K562 (cell line): ENCODE measurements at regions not wholly inside any gene's neighbourhood (a gene's known extent, or its start where the extent isn't known, plus 50 kb on each side); places are given as distances from the start of the nearest gene placed in this dataset.

Source experiments
- ATAC-seq: fragments of 200-7000 bp; cut with Tn5 transposase; 3 replicates; pipeline ENCODE4 v1.9.1; 2020; ENCODE audit warnings: moderate library complexity
- BruUV-seq: library from RNA; stranded (reverse); fragments of 400-500 nt; replicated peaks from 2 replicates; lab custom pipeline; 2021; lab: Mats Ljungman, UMichigan
- CTCF ChIA-PET: fragments of 300-600 bp; formaldehyde crosslinking; extraction: SDS; loops from one replicate; lab custom pipeline; 2021; ENCODE audit warnings: low intra/inter-chr PET ratio; lab: Yijun Ruan, JAX
- POLR2A ChIA-PET: fragments of 300-600, 350-650 bp; sonication (Branson Sonifier 250); formaldehyde crosslinking; extraction: SDS; loops from one replicate; lab custom pipeline; 2021; ENCODE audit warnings: antibody characterized with exemption, inconsistent platforms; lab: Yijun Ruan, JAX
- DNase-seq, 4 experiments: peaks; one replicate each; pipeline versions ENCODE4 v3.0.0 to v3.0.0-alpha.2; 2011 to 2018; ENCODE audit warnings: low spot score in 3 of 4, mixed read lengths in 3 of 4; ENCODE audit errors: extremely low read depth in 1 of 4
- FAIRE-seq: peaks from 2 replicates; lab custom pipeline; 2011; peaks lifted over from hg19 to GRCh38; lab: Jason Lieb, UNC
- H2AFZ ChIP-seq: 2 replicates; pipeline ENCODE4 v1.6.0; 2011; ENCODE audit warnings: low read depth, low read length, control low read depth, inconsistent platforms
- H3K27ac ChIP-seq: fragments of 200-600 bp; 3 replicates; pipeline ENCODE4 v1.8.0; 2011; ENCODE audit warnings: low read depth, mild to moderate bottlenecking, control low read depth, inconsistent platforms, low read length, moderate library complexity, mixed read lengths; ENCODE audit errors: extremely low read depth
- H3K27me3 ChIP-seq, 2 experiments: fragments of 300-600 bp in 1 of 2; 2 replicates in 1 of 2; 3 replicates in 1 of 2; pipeline versions ENCODE4 v1.6.0 to v1.8.0; 2011; ENCODE audit warnings: inconsistent platforms in 2 of 2, low read length in 2 of 2, mild to moderate bottlenecking in 1 of 2, mixed read lengths in 1 of 2, moderate library complexity in 1 of 2; ENCODE audit not compliant: control insufficient read depth in 2 of 2, insufficient read depth in 2 of 2
- H3K36me3 ChIP-seq: fragments of 300-600 bp; 3 replicates; pipeline ENCODE4 v1.8.0; 2011; ENCODE audit warnings: mild to moderate bottlenecking, low read length, inconsistent platforms; ENCODE audit not compliant: control insufficient read depth, insufficient read depth
- H3K4me1 ChIP-seq, 2 experiments: fragments of 200-600 bp in 1 of 2; replicated peaks in 1 of 2; 2 replicates in 1 of 2; 3 replicates in 1 of 2; pipeline versions ENCODE4 v1.5.1 to v1.8.0; 2011; ENCODE audit warnings: inconsistent platforms in 2 of 2, low read length in 2 of 2, mild to moderate bottlenecking in 1 of 2, mixed read lengths in 1 of 2, moderate library complexity in 1 of 2; ENCODE audit not compliant: control insufficient read depth in 2 of 2, insufficient read depth in 2 of 2
- H3K4me2 ChIP-seq: 2 replicates; pipeline ENCODE4 v1.6.1; 2011; ENCODE audit warnings: low read length, control low read depth, inconsistent platforms, mixed read lengths; ENCODE audit not compliant: insufficient read depth
- H3K4me3 ChIP-seq: fragments of 200-600 bp; sonication (generic), shearing (Covaris generic); 2 replicates; pipeline ENCODE4 v1.5.1; 2016; ENCODE audit warnings: control low read depth, inconsistent platforms
- H3K79me2 ChIP-seq: fragments of 200-600 bp; 3 replicates; pipeline ENCODE4 v1.8.0; 2011; ENCODE audit warnings: low read length, inconsistent platforms; ENCODE audit not compliant: control insufficient read depth, insufficient read depth
- H3K9ac ChIP-seq, 2 experiments: 2 replicates each; pipeline versions ENCODE4 v1.6.0 to v1.6.1; 2011; ENCODE audit warnings: low read depth in 2 of 2, low read length in 2 of 2, control low read depth in 1 of 2, inconsistent platforms in 1 of 2, mild to moderate bottlenecking in 1 of 2, mixed read lengths in 1 of 2; ENCODE audit not compliant: insufficient read depth in 1 of 2
- H3K9me1 ChIP-seq: one replicate; pipeline ENCODE4 v1.6.0; 2011; ENCODE audit warnings: inconsistent platforms, mild to moderate bottlenecking, low read length, moderate library complexity; ENCODE audit not compliant: control insufficient read depth, insufficient read depth
- H3K9me3 ChIP-seq: replicated peaks from 2 replicates; pipeline ENCODE4 v1.5.1; 2011; ENCODE audit warnings: low read depth, low read length, inconsistent platforms; ENCODE audit not compliant: control insufficient read depth, insufficient read depth
- H4K20me1 ChIP-seq: replicated peaks from 2 replicates; pipeline ENCODE4 v1.6.1; 2011; ENCODE audit warnings: low read length, inconsistent platforms, mixed read lengths; ENCODE audit not compliant: control insufficient read depth, insufficient read depth
- MGA ChIP-seq: fragments of 450-650 bp; IDR thresholded peaks from 2 replicates; pipeline ENCODE4 v1.6.1; 2016; ENCODE audit warnings: mild to moderate bottlenecking, moderate library complexity
- MTF1 ChIP-seq: fragments of 250-450 bp; sonication (Bioruptor Pico); IDR thresholded peaks from 2 replicates; pipeline ENCODE4 v1.9.0; 2021; ENCODE audit warnings: moderate library complexity, mild to moderate bottlenecking, inconsistent platforms, borderline replicate concordance
- ZFP30 ChIP-seq: fragments of 250-450 bp; sonication (Bioruptor Pico); IDR thresholded peaks from 2 replicates; pipeline ENCODE4 v1.8.0; 2022; ENCODE audit warnings: moderate library complexity, mild to moderate bottlenecking, inconsistent platforms, borderline replicate concordance
- ZNF224 ChIP-seq: sonication (generic); formaldehyde crosslinking; IDR thresholded peaks from 2 replicates; pipeline ENCODE4 v1.8.0; 2022; ENCODE audit warnings: mild to moderate bottlenecking, missing genetic modification reagents
- ZNF232 ChIP-seq: sonication (generic); formaldehyde crosslinking; IDR thresholded peaks from 2 replicates; pipeline ENCODE4 v1.8.0; 2022; ENCODE audit warnings: mild to moderate bottlenecking, missing genetic modification reagents
- ZNF263 ChIP-seq: sonication (generic); formaldehyde crosslinking; IDR thresholded peaks from 2 replicates; pipeline ENCODE4 v1.8.0; 2022; ENCODE audit warnings: mild to moderate bottlenecking, missing genetic modification reagents, borderline replicate concordance
- ZSCAN29 ChIP-seq: fragments of 450-650 bp; IDR thresholded peaks from 2 replicates; pipeline ENCODE4 v1.6.1; 2017
- in situ Hi-C: fragments of 300-500 bp; cut with MboI; formaldehyde crosslinking; loops from 4 replicates; pipeline ENCODE4 v1.15.0; 2018; ENCODE audit warnings: inconsistent platforms, mixed read lengths
- intact Hi-C: fragments of 100-400 bp; cut with micrococcal nuclease; formaldehyde crosslinking; loops from 2 replicates; pipeline ENCODE4 v1.14.2; 2022
- TF ChIP-seq, protein P1 (sequence below): fragments of 450-650 bp; IDR thresholded peaks from 2 replicates; pipeline ENCODE4 v1.6.1; 2017; ENCODE audit warnings: antibody characterized with exemption
- TF ChIP-seq, protein P2 (sequence below): IDR thresholded peaks from 2 replicates; pipeline ENCODE4 v1.6.1; 2016; ENCODE audit warnings: missing genetic modification characterization, missing compliant biosample characterization

- H3K9ac ChIP-seq = no peak overlapping the region
- H3K4me1 ChIP-seq = no peaks in the 10 kb centered on the region
- no peak overlapping the region for H2AFZ ChIP-seq
- ATAC-seq (no peak), DNase-seq (no peak), FAIRE-seq (no peak)
- H3K9me3 ChIP-seq = no peaks in the 10 kb centered on the region
- no peak overlapping the region for H3K4me3 ChIP-seq
- BruUV-seq = no TSS peak
- H3K9me1 ChIP-seq = no peaks in the 10 kb centered on the region
- in situ Hi-C loops = no loop called here
- H3K4me2 ChIP-seq = no peak overlapping the region
- ChIA-PET CTCF (no interaction called here), POLR2A (no interaction called here)
- H3K36me3 ChIP-seq = no peaks in the 10 kb centered on the region
- no peaks in the 10 kb centered on the region for H4K20me1 ChIP-seq
- intact Hi-C loops = no loop called here
- no peak overlapping the region for H3K27ac ChIP-seq
- H3K27me3 ChIP-seq = no peaks in the 10 kb centered on the region
- H3K79me2 ChIP-seq = no peaks in the 10 kb centered on the region
- TF ChIP-seq ZSCAN29 (no peak), ZNF232 (CRISPR knock-in tag) (no peak), ZFP30 (CRISPR knock-in tag) (no peak), MGA (no peak), MTF1 (CRISPR knock-in tag) (no peak), ZNF263 (no peak), ZNF224 (no peak)
- TF ChIP-seq, protein P1, sequence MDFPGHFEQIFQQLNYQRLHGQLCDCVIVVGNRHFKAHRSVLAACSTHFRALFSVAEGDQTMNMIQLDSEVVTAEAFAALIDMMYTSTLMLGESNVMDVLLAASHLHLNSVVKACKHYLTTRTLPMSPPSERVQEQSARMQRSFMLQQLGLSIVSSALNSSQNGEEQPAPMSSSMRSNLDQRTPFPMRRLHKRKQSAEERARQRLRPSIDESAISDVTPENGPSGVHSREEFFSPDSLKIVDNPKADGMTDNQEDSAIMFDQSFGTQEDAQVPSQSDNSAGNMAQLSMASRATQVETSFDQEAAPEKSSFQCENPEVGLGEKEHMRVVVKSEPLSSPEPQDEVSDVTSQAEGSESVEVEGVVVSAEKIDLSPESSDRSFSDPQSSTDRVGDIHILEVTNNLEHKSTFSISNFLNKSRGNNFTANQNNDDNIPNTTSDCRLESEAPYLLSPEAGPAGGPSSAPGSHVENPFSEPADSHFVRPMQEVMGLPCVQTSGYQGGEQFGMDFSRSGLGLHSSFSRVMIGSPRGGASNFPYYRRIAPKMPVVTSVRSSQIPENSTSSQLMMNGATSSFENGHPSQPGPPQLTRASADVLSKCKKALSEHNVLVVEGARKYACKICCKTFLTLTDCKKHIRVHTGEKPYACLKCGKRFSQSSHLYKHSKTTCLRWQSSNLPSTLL = no peak
- TF ChIP-seq, protein P2, sequence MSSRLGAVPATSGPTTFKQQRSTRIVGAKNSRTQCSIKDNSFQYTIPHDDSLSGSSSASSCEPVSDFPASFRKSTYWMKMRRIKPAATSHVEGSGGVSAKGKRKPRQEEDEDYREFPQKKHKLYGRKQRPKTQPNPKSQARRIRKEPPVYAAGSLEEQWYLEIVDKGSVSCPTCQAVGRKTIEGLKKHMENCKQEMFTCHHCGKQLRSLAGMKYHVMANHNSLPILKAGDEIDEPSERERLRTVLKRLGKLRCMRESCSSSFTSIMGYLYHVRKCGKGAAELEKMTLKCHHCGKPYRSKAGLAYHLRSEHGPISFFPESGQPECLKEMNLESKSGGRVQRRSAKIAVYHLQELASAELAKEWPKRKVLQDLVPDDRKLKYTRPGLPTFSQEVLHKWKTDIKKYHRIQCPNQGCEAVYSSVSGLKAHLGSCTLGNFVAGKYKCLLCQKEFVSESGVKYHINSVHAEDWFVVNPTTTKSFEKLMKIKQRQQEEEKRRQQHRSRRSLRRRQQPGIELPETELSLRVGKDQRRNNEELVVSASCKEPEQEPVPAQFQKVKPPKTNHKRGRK (tag) = no peak
Observed at GRCh38 chr4:124537971-124538370, 174.6 kb downstream of the ANKRD50 start.
